Caco-2 (cell line): ENCODE measurements at regions not wholly inside any gene's neighbourhood (a gene's known extent, or its start where the extent isn't known, plus 50 kb on each side); places are given as distances from the start of the nearest gene placed in this dataset.

Experiments used
- BruUV-seq: library from RNA; stranded (reverse); fragments of 400-500 nt; replicated peaks from 2 replicates; lab custom pipeline; 2021; lab: Mats Ljungman, UMichigan
- CTCF ChIA-PET: fragments of 300-600 bp; sonication (Branson Sonifier 250); formaldehyde crosslinking; loops from one replicate; lab custom pipeline; 2022; ENCODE audit warnings: antibody characterized with exemption; lab: Charles Lee
- POLR2A ChIA-PET: fragments of 300-600 bp; sonication (Branson Sonifier 250); formaldehyde crosslinking; loops from one replicate; lab custom pipeline; 2022; ENCODE audit warnings: antibody characterized with exemption; lab: Charles Lee
- DNase-seq, 2 experiments: peaks; one replicate each; pipeline versions ENCODE4 v3.0.0 to v3.0.0-alpha.2; 2020 to 2022
- H3K27me3 ChIP-seq: replicated peaks from 2 replicates; pipeline ENCODE4 v1.6.0; 2011; ENCODE audit warnings: low read length; ENCODE audit not compliant: control insufficient read depth, insufficient read depth
- H3K36me3 ChIP-seq: 2 replicates; pipeline ENCODE4 v1.5.1; 2011; ENCODE audit warnings: low read length; ENCODE audit not compliant: control insufficient read depth, insufficient read depth
- H3K4me1 ChIP-seq: fragments of 250-450 bp; sonication (Bioruptor Pico); 2 replicates; pipeline ENCODE4 v1.5.1; 2020; ENCODE audit warnings: mild to moderate bottlenecking
- H3K4me3 ChIP-seq: 2 replicates; pipeline ENCODE4 v1.5.1; 2011; ENCODE audit warnings: low read depth, mild to moderate bottlenecking, control low read depth, low read length
- H3K9me3 ChIP-seq: fragments of 250-450 bp; sonication (Bioruptor Pico); 2 replicates; pipeline ENCODE4 v1.5.1; 2020; ENCODE audit warnings: mild to moderate bottlenecking, moderate library complexity
- H3K27ac Mint-ChIP-seq: one replicate; pipeline ENCODE4 v1.8.0; 2022; ENCODE audit warnings: mixed read lengths; ENCODE audit not compliant: unreplicated experiment
- H3K27me3 Mint-ChIP-seq: one replicate; pipeline ENCODE4 v1.8.0; 2022; ENCODE audit warnings: mixed read lengths; ENCODE audit not compliant: insufficient read depth, unreplicated experiment
- H3K36me3 Mint-ChIP-seq: one replicate; pipeline ENCODE4 v1.8.0; 2022; ENCODE audit warnings: mild to moderate bottlenecking, mixed read lengths; ENCODE audit not compliant: insufficient read depth, unreplicated experiment
- H3K4me1 Mint-ChIP-seq: one replicate; pipeline ENCODE4 v1.8.0; 2022; ENCODE audit warnings: low read depth, mixed read lengths; ENCODE audit not compliant: unreplicated experiment
- H3K4me3 Mint-ChIP-seq: one replicate; pipeline ENCODE4 v1.8.0; 2022; ENCODE audit warnings: mild to moderate bottlenecking, moderate library complexity, mixed read lengths; ENCODE audit not compliant: unreplicated experiment
- H3K9me3 Mint-ChIP-seq: one replicate; pipeline ENCODE4 v1.8.0; 2022; ENCODE audit warnings: mixed read lengths; ENCODE audit not compliant: unreplicated experiment
- CTCF ChIP-seq, 2 experiments: fragments of 200-600 bp in 1 of 2; IDR thresholded peaks; 1 replicate in 1 of 2; 2 replicates in 1 of 2; pipeline versions ENCODE4 v1.5.1 to v1.8.0; 2011 to 2022; ENCODE audit warnings: antibody characterized with exemption in 1 of 2, control low read depth in 1 of 2, inconsistent platforms in 1 of 2, low read depth in 1 of 2, low read length in 1 of 2, mild to moderate bottlenecking in 1 of 2, moderate library complexity in 1 of 2; ENCODE audit not compliant: insufficient read depth in 1 of 2, severe bottlenecking in 1 of 2, unreplicated experiment in 1 of 2
- intact Hi-C: fragments of 100-400 bp; cut with micrococcal nuclease; formaldehyde crosslinking; loops from one replicate; pipeline ENCODE4 v1.10.0; 2022; ENCODE audit not compliant: unreplicated experiment

- H3K4me3 ChIP-seq: no peak overlapping the region
- no peaks in the 10 kb centered on the region for H3K4me1 Mint-ChIP-seq
- no peaks in the 10 kb centered on the region for H3K9me3 ChIP-seq
- H3K27me3 ChIP-seq: no peaks in the 10 kb centered on the region
- ChIA-PET POLR2A (no interaction called here), CTCF (no interaction called here)
- H3K4me1 ChIP-seq: no peaks in the 10 kb centered on the region
- H3K36me3 Mint-ChIP-seq: no peaks in the 10 kb centered on the region
- H3K4me3 Mint-ChIP-seq: no peak overlapping the region
- peaks cover 22% of the 10 kb centered on the region for H3K27me3 Mint-ChIP-seq
- intact Hi-C loops: no loop called here
- H3K36me3 ChIP-seq: no peaks in the 10 kb centered on the region
- BruUV-seq: no TSS peak
- H3K9me3 Mint-ChIP-seq: no peaks in the 10 kb centered on the region
- no peak for TF ChIP-seq CTCF (IDR thresholded peaks at IDR 0.05; ENCODE audit: insufficient read depth in 1 of 2, low read depth in 1 of 2, low read length in 1 of 2, severe bottlenecking in 1 of 2, unreplicated experiment in 1 of 2)
- no peak overlapping the region for H3K27ac Mint-ChIP-seq
- no peak for DNase-seq
These were observed 243.6 kb upstream of the IRX2 start for GRCh38 chr5:2995035-2995434.

GRCh38 chr5:2993771-2994170, 242.3 kb upstream of the IRX2 start:
- Mint-ChIP-seq H3K4me3 (no peak overlapping the region), H3K36me3 (no peaks in the 10 kb centered on the region), H3K4me1 (no peaks in the 10 kb centered on the region), H3K9me3 (no peaks in the 10 kb centered on the region), H3K27me3 (peaks cover 22% of the 10 kb centered on the region), H3K27ac (no peak overlapping the region)
- intact Hi-C loops: no loop called here
- H3K36me3 ChIP-seq: no peaks in the 10 kb centered on the region
- no peak for DNase-seq
- TF ChIP-seq CTCF (IDR thresholded peaks at IDR 0.05; ENCODE audit: insufficient read depth in 1 of 2, low read depth in 1 of 2, low read length in 1 of 2, severe bottlenecking in 1 of 2, unreplicated experiment in 1 of 2): no peak
- ChIA-PET POLR2A (no interaction called here), CTCF (no interaction called here)
- no peak overlapping the region for H3K4me3 ChIP-seq
- no peaks in the 10 kb centered on the region for H3K27me3 ChIP-seq
- no TSS peak for BruUV-seq
- no peaks in the 10 kb centered on the region for H3K4me1 ChIP-seq
- no peaks in the 10 kb centered on the region for H3K9me3 ChIP-seq

- Mint-ChIP-seq H3K36me3 (no peaks in the 10 kb centered on the region), H3K27me3 (peaks cover 19% of the 10 kb centered on the region), H3K4me1 (no peaks in the 10 kb centered on the region), H3K27ac (no peak overlapping the region), H3K9me3 (no peaks in the 10 kb centered on the region), H3K4me3 (no peak overlapping the region)
- TF ChIP-seq CTCF (IDR thresholded peaks at IDR 0.05; ENCODE audit: insufficient read depth in 1 of 2, low read depth in 1 of 2, low read length in 1 of 2, severe bottlenecking in 1 of 2, unreplicated experiment in 1 of 2): no peak
- BruUV-seq: no TSS peak
- H3K4me3 ChIP-seq: no peak overlapping the region
- no peaks in the 10 kb centered on the region for H3K36me3 ChIP-seq
- DNase-seq: no peak
- POLR2A ChIA-PET: no interaction called here
- H3K27me3 ChIP-seq: no peaks in the 10 kb centered on the region
- intact Hi-C loops: no loop called here
- H3K4me1 ChIP-seq: no peaks in the 10 kb centered on the region
- CTCF ChIA-PET: no interaction called here
- no peaks in the 10 kb centered on the region for H3K9me3 ChIP-seq
These were observed 241.8 kb upstream of the IRX2 start for GRCh38 chr5:2993301-2993700.
